AG04450 (cell line): ENCODE measurements at regions not wholly inside any gene's neighbourhood (a gene's known extent, or its start where the extent isn't known, plus 50 kb on each side); places are given as distances from the start of the nearest gene placed in this dataset.

Experiments used
- CTCF ChIA-PET: fragments of 300-600, 350-600 bp; formaldehyde crosslinking; extraction: SDS; loops from one replicate; lab custom pipeline; 2022; ENCODE audit warnings: antibody characterized with exemption, inconsistent platforms; lab: Charles Lee
- POLR2A ChIA-PET: fragments of 350-600 bp; formaldehyde crosslinking; extraction: SDS; loops from one replicate; lab custom pipeline; 2021; ENCODE audit warnings: antibody characterized with exemption, inconsistent platforms; lab: Yijun Ruan, JAX
- DNase-seq: peaks from one replicate; pipeline ENCODE4 v3.0.0-alpha.2; 2011; ENCODE audit warnings: low read depth, low spot score
- H3K27ac ChIP-seq: one replicate; pipeline ENCODE4 v1.5.1; 2012; ENCODE audit warnings: low read depth, low read length, control low read depth
- H3K27me3 ChIP-seq: one replicate; pipeline ENCODE4 v1.6.0; 2012; ENCODE audit warnings: low read length; ENCODE audit not compliant: control insufficient read depth, insufficient read depth
- H3K4me3 ChIP-seq: 2 replicates; pipeline ENCODE4 v1.5.1; 2011; ENCODE audit warnings: mild to moderate bottlenecking, low read depth, low read length, control low read depth
- H3K9me3 ChIP-seq: 2 replicates; pipeline ENCODE4 v1.5.1; 2012; ENCODE audit warnings: low read length; ENCODE audit not compliant: control insufficient read depth, insufficient read depth
- CTCF ChIP-seq: IDR thresholded peaks from 2 replicates; pipeline ENCODE4 v1.5.1; 2011; ENCODE audit warnings: low read depth, low read length, control low read depth, inconsistent platforms

GRCh38 chr3:13766128-13766527, 113.7 kb downstream of the WNT7A start:
- TF ChIP-seq CTCF = no peak
- Histone ChIP-seq H3K27ac (no peak overlapping the region), H3K9me3 (peaks cover 20% of the 10 kb centered on the region), H3K27me3 (peaks cover 2% of the 10 kb centered on the region), H3K4me3 (no peak overlapping the region)
- no peak for DNase-seq
- CTCF ChIA-PET = no interaction called here
- POLR2A ChIA-PET = no interaction called here

GRCh38 chr3:13764161-13764560, 115.7 kb downstream of the WNT7A start:
- H3K27me3 ChIP-seq = peaks cover 2% of the 10 kb centered on the region
- POLR2A ChIA-PET = no interaction called here
- DNase-seq = no peak
- TF ChIP-seq CTCF = no peak
- peaks cover 17% of the 10 kb centered on the region for H3K9me3 ChIP-seq
- no peak overlapping the region for H3K27ac ChIP-seq
- no peak overlapping the region for H3K4me3 ChIP-seq
- CTCF ChIA-PET = no interaction called here

GRCh38 chr3:13762906-13763305, 117.0 kb downstream of the WNT7A start:
- DNase-seq = no peak
- POLR2A ChIA-PET = no interaction called here
- H3K27ac ChIP-seq = no peak overlapping the region
- peaks cover 7% of the 10 kb centered on the region for H3K9me3 ChIP-seq
- no peak overlapping the region for H3K4me3 ChIP-seq
- H3K27me3 ChIP-seq = peaks cover 2% of the 10 kb centered on the region
- CTCF ChIA-PET = no interaction called here
- TF ChIP-seq CTCF = no peak

- ChIA-PET CTCF (no interaction called here), POLR2A (no interaction called here)
- DNase-seq = no peak
- Histone ChIP-seq H3K27me3 (no peaks in the 10 kb centered on the region), H3K9me3 (no peaks in the 10 kb centered on the region), H3K27ac (no peak overlapping the region), H3K4me3 (no peak overlapping the region)
- no peak for TF ChIP-seq CTCF
Observed at GRCh38 chr3:13750731-13751130, 129.1 kb downstream of the WNT7A start.

GRCh38 chr3:13750215-13750614, 129.7 kb downstream of the WNT7A start:
- CTCF ChIA-PET = no interaction called here
- Histone ChIP-seq H3K9me3 (no peaks in the 10 kb centered on the region), H3K27me3 (no peaks in the 10 kb centered on the region), H3K4me3 (no peak overlapping the region), H3K27ac (no peak overlapping the region)
- POLR2A ChIA-PET = no interaction called here
- TF ChIP-seq CTCF = no peak
- DNase-seq = no peak
